ENCODE measurements at regions not wholly inside any gene's neighbourhood (a gene's known extent, or its start where the extent isn't known, plus 50 kb on each side); places are given as distances from the start of the nearest gene placed in this dataset.

DNA sequence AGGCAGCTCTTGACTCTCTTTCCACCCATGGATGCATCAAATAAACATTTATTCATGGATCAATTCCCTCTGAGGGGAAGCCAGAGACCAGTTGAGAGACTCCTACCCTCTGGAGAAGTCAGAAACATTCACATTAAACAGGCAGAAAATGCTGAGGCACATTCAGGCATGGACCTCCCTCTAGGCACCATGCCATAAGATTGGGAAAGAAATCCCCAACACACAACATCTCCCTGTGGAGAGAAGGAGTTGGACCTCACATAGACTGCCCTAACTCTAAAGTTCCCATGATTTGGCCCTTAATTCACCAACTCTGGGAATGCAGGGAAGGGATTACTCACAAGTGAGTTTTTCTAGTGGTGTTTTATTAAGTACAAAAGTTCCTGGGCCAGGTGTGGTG is 415.3 kb upstream of the C1orf87 start:
- DNase-seq = no peak
- Mint-ChIP-seq H3K27me3 (ENCODE audit: low read depth) (no peaks in the 10 kb centered on the region), H3K4me3 (no peak overlapping the region), H3K4me1 (ENCODE audit: low read depth) (no peaks in the 10 kb centered on the region), H3K9me3 (no peaks in the 10 kb centered on the region), H3K27ac (no peak overlapping the region), H3K36me3 (ENCODE audit: low read depth) (no peaks in the 10 kb centered on the region)
- intact Hi-C loops (cut with micrococcal nuclease) = no loop called here
- CTCF ChIA-PET = no interaction called here

GRCh38 chr1:60487565-60488345 is 414.2 kb upstream of the C1orf87 start:
- Mint-ChIP-seq H3K27ac (no peak overlapping the region), H3K4me1 (ENCODE audit: low read depth) (no peaks in the 10 kb centered on the region), H3K9me3 (no peaks in the 10 kb centered on the region), H3K36me3 (ENCODE audit: low read depth) (no peaks in the 10 kb centered on the region), H3K4me3 (no peak overlapping the region), H3K27me3 (ENCODE audit: low read depth) (no peaks in the 10 kb centered on the region)
- no peak for DNase-seq
- intact Hi-C loops (cut with micrococcal nuclease) = no loop called here
- CTCF ChIA-PET = no interaction called here

GRCh38 chr1:60483509-60483908 is 409.9 kb upstream of the C1orf87 start:
- no peak overlapping the region for H3K27ac Mint-ChIP-seq
- DNase-seq = no peak
- no peaks in the 10 kb centered on the region for H3K4me1 Mint-ChIP-seq (ENCODE audit: low read depth)
- H3K9me3 Mint-ChIP-seq = peaks cover 3% of the 10 kb centered on the region
- intact Hi-C loops (cut with micrococcal nuclease) = no loop called here
- no peak overlapping the region for H3K4me3 Mint-ChIP-seq
- H3K27me3 Mint-ChIP-seq (ENCODE audit: low read depth) = no peaks in the 10 kb centered on the region
- CTCF ChIA-PET = no interaction called here
- H3K36me3 Mint-ChIP-seq (ENCODE audit: low read depth) = no peaks in the 10 kb centered on the region

DNA sequence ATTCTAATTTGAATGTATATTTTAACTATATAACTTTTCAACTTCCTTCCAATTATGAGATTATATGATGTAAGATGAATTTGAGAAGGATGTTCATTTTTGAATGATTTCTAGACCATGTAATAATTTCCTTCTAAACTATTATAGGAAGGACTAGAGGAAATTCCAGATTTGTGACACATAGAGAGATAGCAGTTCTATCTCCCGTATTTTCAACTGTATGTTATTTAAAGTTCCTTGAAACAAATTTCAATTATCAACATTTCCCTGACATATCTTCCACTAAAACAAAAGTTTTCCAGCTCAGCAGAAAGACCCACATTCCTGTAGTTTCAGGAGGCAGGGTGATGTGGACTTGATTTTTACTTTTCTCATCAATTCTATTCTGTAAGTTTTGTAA is 396.7 kb upstream of the C1orf87 start:
- intact Hi-C loops (cut with micrococcal nuclease) = no loop called here
- DNase-seq = no peak
- no peaks in the 10 kb centered on the region for H3K4me1 Mint-ChIP-seq (ENCODE audit: low read depth)
- H3K27ac Mint-ChIP-seq = no peak overlapping the region
- H3K4me3 Mint-ChIP-seq = no peak overlapping the region
- CTCF ChIA-PET = no interaction called here
- no peaks in the 10 kb centered on the region for H3K36me3 Mint-ChIP-seq (ENCODE audit: low read depth)
- no peaks in the 10 kb centered on the region for H3K9me3 Mint-ChIP-seq
- no peaks in the 10 kb centered on the region for H3K27me3 Mint-ChIP-seq (ENCODE audit: low read depth)

- H3K27me3 Mint-ChIP-seq (ENCODE audit: low read depth) = no peaks in the 10 kb centered on the region
These were observed 390.2 kb upstream of the C1orf87 start for GRCh38 chr1:60463786-60464185.

GRCh38 chr1:60463146-60463545 is 389.6 kb upstream of the C1orf87 start:
- H3K4me1 Mint-ChIP-seq (ENCODE audit: low read depth) = no peaks in the 10 kb centered on the region
- H3K9me3 Mint-ChIP-seq = peaks cover 10% of the 10 kb centered on the region
- no peak overlapping the region for H3K4me3 Mint-ChIP-seq
- CTCF ChIA-PET = no interaction called here
- intact Hi-C loops (cut with micrococcal nuclease) = no loop called here
- no peak for DNase-seq
- no peaks in the 10 kb centered on the region for H3K36me3 Mint-ChIP-seq (ENCODE audit: low read depth)
- H3K27ac Mint-ChIP-seq = no peak overlapping the region
- no peaks in the 10 kb centered on the region for H3K27me3 Mint-ChIP-seq (ENCODE audit: low read depth)

More at GRCh38 chr1:60463786-60464185, 390.2 kb upstream of the C1orf87 start:
- no peaks in the 10 kb centered on the region for H3K4me1 Mint-ChIP-seq (ENCODE audit: low read depth)
- CTCF ChIA-PET = no interaction called here
- H3K9me3 Mint-ChIP-seq = peaks cover 7% of the 10 kb centered on the region
- H3K27ac Mint-ChIP-seq = no peak overlapping the region
- no peaks in the 10 kb centered on the region for H3K36me3 Mint-ChIP-seq (ENCODE audit: low read depth)
- intact Hi-C loops (cut with micrococcal nuclease) = no loop called here
- H3K4me3 Mint-ChIP-seq = no peak overlapping the region
- DNase-seq = no peak

- Mint-ChIP-seq H3K4me3 (no peak overlapping the region), H3K36me3 (ENCODE audit: low read depth) (no peaks in the 10 kb centered on the region), H3K27ac (no peak overlapping the region), H3K9me3 (peaks cover 11% of the 10 kb centered on the region), H3K27me3 (ENCODE audit: low read depth) (no peaks in the 10 kb centered on the region), H3K4me1 (ENCODE audit: low read depth) (no peaks in the 10 kb centered on the region)
- no peak for DNase-seq
- intact Hi-C loops (cut with micrococcal nuclease) = no loop called here
- CTCF ChIA-PET = no interaction called here
These were observed 388.5 kb upstream of the C1orf87 start for GRCh38 chr1:60461925-60462595.

DNA sequence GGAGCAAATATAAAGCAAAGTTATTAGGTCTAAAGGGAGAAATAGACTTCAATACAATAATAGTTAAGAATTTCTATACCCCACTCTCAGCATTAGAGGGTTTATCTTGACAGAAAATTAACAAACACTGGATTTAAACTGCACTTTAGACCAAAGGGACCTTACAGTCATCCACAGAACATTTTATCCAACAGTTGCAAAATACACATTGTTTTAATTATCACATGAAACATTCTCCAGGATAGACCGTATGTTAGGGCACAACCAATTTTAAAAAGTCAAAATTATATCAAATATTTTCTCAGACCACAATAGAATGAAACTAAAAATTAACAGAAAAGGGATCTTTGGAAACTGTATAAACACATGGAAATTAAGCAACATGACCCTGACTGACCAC is 384.5 kb upstream of the C1orf87 start:
- Mint-ChIP-seq H3K4me3 (no peak overlapping the region), H3K36me3 (ENCODE audit: low read depth) (no peaks in the 10 kb centered on the region), H3K27me3 (ENCODE audit: low read depth) (no peaks in the 10 kb centered on the region), H3K9me3 (peaks cover 18% of the 10 kb centered on the region), H3K4me1 (ENCODE audit: low read depth) (no peaks in the 10 kb centered on the region), H3K27ac (no peak overlapping the region)
- no peak for DNase-seq
- intact Hi-C loops (cut with micrococcal nuclease) = no loop called here
- CTCF ChIA-PET = no interaction called here

DNA sequence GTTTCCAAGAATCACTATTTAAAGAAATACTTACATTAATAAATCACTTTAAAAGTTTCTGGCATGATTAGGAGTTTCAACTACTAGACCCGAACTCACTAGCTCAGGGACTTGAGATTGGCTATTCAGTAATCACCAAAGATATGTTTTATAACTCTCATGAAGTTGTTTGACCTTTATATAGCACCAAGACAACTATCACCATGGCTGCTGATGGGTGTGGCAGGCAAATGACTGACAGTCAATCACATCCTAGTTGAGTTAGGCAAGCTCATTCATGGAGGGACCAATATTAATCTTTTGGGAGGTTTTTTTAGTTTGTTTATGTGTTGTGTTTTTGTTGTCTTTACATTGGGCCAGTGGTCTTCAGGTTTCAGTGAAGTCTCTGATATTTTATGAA is 376.3 kb upstream of the C1orf87 start:
- DNase-seq = no peak
- Mint-ChIP-seq H3K9me3 (no peaks in the 10 kb centered on the region), H3K27ac (no peak overlapping the region), H3K36me3 (ENCODE audit: low read depth) (no peaks in the 10 kb centered on the region), H3K4me3 (no peak overlapping the region), H3K4me1 (ENCODE audit: low read depth) (no peaks in the 10 kb centered on the region), H3K27me3 (ENCODE audit: low read depth) (no peaks in the 10 kb centered on the region)
- CTCF ChIA-PET = no interaction called here
- intact Hi-C loops (cut with micrococcal nuclease) = no loop called here

GRCh38 chr1:60448850-60449249 is 375.3 kb upstream of the C1orf87 start:
- intact Hi-C loops (cut with micrococcal nuclease) = no loop called here
- CTCF ChIA-PET = no interaction called here
- Mint-ChIP-seq H3K4me1 (ENCODE audit: low read depth) (no peaks in the 10 kb centered on the region), H3K4me3 (no peak overlapping the region), H3K36me3 (ENCODE audit: low read depth) (no peaks in the 10 kb centered on the region), H3K27me3 (ENCODE audit: low read depth) (no peaks in the 10 kb centered on the region), H3K9me3 (no peaks in the 10 kb centered on the region), H3K27ac (no peak overlapping the region)
- DNase-seq = no peak

DNA sequence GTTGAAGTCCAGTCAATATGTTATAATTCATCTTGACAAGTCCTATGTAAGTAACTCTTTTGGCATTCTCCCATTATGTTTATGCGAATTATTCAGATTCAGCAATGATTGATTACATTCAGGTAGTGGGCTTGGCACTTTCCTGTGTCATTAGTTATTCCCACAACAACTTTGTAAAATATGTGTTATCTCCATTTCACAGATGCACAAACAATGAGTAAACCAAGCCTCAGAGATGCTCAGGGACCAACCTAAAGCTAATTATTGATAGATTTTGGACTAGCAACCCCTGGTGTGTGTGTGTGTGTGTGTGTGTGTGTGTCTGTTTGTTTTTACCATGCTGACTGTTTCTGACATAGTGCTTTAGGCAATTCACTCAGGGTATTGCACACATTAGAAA is 371.1 kb upstream of the C1orf87 start:
- Mint-ChIP-seq H3K27ac (no peak overlapping the region), H3K36me3 (ENCODE audit: low read depth) (no peaks in the 10 kb centered on the region), H3K4me1 (ENCODE audit: low read depth) (no peaks in the 10 kb centered on the region), H3K27me3 (ENCODE audit: low read depth) (no peaks in the 10 kb centered on the region), H3K4me3 (no peak overlapping the region), H3K9me3 (no peaks in the 10 kb centered on the region)
- no peak for DNase-seq
- intact Hi-C loops (cut with micrococcal nuclease) = no loop called here
- CTCF ChIA-PET = no interaction called here

DNA sequence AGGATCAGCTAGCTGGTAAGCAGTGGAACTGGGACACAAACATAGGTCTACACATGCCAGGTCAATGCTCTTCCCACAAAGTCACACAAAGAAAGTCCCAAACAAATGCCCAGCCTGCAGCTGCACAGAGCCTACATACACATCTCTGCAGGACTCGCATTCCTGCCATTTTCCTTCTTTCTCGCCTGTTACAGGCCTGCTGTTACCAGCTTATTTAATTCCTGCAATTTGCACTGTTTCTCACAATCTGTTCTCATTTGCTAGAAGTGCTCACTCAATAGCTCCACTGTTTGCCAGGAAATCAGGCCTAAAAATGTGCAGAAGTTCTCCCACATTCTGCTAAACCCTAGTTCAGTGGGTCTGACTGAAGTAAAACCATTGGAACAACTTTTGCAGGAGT is 362.6 kb upstream of the C1orf87 start:
- DNase-seq = no peak
- Mint-ChIP-seq H3K27me3 (ENCODE audit: low read depth) (no peaks in the 10 kb centered on the region), H3K4me3 (no peak overlapping the region), H3K9me3 (peaks cover 14% of the 10 kb centered on the region), H3K4me1 (ENCODE audit: low read depth) (no peaks in the 10 kb centered on the region), H3K27ac (no peak overlapping the region), H3K36me3 (ENCODE audit: low read depth) (no peaks in the 10 kb centered on the region)
- CTCF ChIA-PET = no interaction called here
- intact Hi-C loops (cut with micrococcal nuclease) = no loop called here

GRCh38 chr1:60431593-60431992 is 358.0 kb upstream of the C1orf87 start:
- H3K4me3 Mint-ChIP-seq = no peak overlapping the region
- peaks cover 13% of the 10 kb centered on the region for H3K9me3 Mint-ChIP-seq
- CTCF ChIA-PET = no interaction called here
- no peaks in the 10 kb centered on the region for H3K36me3 Mint-ChIP-seq (ENCODE audit: low read depth)
- H3K4me1 Mint-ChIP-seq (ENCODE audit: low read depth) = no peaks in the 10 kb centered on the region
- intact Hi-C loops (cut with micrococcal nuclease) = no loop called here
- no peak for DNase-seq
- H3K27ac Mint-ChIP-seq = no peak overlapping the region
- peaks cover 2% of the 10 kb centered on the region for H3K27me3 Mint-ChIP-seq (ENCODE audit: low read depth)

All from activated naive CD4-positive, alpha-beta T cell treated with anti-CD3 and anti-CD28 coated beads for 36 hours (primary cell).